GM20000 (cell line): ENCODE measurements at regions not wholly inside any gene's neighbourhood (a gene's known extent, or its start where the extent isn't known, plus 50 kb on each side); places are given as distances from the start of the nearest gene placed in this dataset.

Source experiments
- DNase-seq: peaks from one replicate; pipeline ENCODE4 v3.0.0; 2012; ENCODE audit warnings: low spot score
- TF ChIP-seq, protein P1 (sequence below): IDR thresholded peaks from 2 replicates; pipeline ENCODE4 v1.5.1; 2012; ENCODE audit warnings: mild to moderate bottlenecking, control low read depth; ENCODE audit errors: extremely low read depth, missing control alignments

DNA sequence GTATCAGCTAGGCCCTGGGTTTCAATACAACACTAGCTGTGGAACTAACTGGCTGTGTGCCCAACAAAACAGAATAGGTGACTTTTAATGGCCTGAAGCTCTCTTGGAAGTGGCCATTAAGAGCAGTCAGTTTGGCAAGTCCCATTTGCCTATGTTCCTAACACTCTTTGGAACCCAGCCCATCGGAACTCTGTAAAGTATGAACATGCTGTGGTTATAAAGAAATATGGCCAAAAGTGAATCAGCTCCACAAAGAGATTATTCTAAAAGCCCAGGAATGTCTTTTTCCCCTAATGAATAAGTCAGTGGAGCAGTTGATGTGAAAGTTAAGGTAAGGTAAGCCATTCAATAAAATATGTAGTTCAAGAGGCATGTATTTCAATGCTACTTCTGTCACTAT lies 223.7 kb upstream of the ADAMTS5 start:
- TF ChIP-seq, protein P1, sequence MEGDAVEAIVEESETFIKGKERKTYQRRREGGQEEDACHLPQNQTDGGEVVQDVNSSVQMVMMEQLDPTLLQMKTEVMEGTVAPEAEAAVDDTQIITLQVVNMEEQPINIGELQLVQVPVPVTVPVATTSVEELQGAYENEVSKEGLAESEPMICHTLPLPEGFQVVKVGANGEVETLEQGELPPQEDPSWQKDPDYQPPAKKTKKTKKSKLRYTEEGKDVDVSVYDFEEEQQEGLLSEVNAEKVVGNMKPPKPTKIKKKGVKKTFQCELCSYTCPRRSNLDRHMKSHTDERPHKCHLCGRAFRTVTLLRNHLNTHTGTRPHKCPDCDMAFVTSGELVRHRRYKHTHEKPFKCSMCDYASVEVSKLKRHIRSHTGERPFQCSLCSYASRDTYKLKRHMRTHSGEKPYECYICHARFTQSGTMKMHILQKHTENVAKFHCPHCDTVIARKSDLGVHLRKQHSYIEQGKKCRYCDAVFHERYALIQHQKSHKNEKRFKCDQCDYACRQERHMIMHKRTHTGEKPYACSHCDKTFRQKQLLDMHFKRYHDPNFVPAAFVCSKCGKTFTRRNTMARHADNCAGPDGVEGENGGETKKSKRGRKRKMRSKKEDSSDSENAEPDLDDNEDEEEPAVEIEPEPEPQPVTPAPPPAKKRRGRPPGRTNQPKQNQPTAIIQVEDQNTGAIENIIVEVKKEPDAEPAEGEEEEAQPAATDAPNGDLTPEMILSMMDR, result no peak
- DNase-seq, result no peak

DNA sequence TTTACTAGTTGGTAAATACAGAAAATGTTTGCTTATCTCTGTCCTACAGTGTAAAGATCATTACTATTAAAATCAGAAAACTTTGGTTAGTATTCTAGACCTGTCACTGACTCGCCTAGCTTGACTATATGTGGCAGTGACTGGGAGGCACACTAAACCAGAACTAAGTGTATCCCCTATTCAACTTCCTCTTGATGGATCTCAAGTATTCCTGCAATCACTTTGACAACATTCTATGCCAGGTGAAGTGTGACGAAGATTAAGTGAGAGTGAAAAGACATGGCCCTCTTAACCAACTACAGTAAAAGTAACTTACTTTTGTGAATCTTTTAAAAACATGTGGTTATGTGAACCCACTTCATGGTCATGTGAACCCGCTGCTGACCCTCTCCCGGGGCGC lies 223.0 kb upstream of the ADAMTS5 start:
- TF ChIP-seq, protein P1, result no peak
- no peak for DNase-seq

DNA sequence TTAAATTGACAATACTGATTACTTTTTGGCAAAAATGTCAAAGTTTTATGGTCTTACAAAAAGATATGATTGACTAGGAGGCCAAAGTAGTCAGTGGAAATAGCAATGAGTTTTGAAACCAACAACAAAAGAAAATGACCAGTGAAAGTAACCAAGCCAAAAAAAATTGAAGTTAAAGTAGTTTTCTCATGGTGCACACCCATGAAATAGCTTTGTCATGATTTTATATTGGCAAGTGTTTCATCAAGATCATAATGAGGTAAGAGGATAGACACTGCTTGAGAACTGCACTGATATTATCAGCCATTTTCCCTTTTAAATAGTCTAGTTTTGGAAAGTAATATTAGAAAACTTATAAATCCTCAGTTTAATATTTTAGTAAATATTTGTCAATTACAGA lies 206.2 kb upstream of the ADAMTS5 start:
- no peak for DNase-seq
- TF ChIP-seq, protein P1, result no peak

DNA sequence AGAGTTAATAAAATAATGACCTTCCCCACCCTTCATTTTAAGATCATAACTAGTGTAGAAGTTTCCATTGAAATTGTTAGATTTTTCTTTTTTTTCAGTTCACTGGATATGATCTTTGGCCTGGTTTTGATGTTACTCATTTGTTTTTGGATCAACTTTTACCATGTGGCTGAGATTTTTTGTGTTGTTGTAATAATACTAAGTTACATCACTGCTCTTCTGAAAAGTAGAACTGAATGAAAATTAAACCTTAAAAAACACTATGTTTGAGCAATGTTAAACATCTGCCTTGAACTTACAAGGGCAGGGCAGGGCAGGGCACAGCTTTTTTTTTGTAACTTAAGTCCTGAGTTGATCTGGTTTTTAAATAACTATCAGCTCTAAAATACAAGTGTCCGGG lies 204.8 kb upstream of the ADAMTS5 start:
- no peak for DNase-seq
- TF ChIP-seq, protein P1, result no peak

DNA sequence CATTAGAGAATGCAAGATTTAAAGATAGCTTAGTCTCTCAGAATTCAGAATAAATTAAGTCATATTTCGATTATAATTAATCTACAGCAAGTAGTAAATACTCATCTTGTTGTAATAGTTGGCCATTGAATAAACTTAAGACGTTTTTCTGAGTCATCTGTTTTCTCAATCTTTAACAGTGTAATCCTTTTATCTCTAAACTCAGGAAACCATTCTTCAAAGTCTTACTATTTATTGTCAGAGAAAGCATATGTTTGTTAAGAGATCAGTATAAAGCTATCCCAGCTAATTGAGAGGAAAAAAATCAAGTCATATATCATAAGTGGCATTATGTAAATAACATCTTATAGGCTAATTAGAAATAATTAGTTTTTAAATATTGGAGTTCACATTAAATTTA lies 201.2 kb upstream of the ADAMTS5 start:
- TF ChIP-seq, protein P1, result no peak
- no peak for DNase-seq

DNA sequence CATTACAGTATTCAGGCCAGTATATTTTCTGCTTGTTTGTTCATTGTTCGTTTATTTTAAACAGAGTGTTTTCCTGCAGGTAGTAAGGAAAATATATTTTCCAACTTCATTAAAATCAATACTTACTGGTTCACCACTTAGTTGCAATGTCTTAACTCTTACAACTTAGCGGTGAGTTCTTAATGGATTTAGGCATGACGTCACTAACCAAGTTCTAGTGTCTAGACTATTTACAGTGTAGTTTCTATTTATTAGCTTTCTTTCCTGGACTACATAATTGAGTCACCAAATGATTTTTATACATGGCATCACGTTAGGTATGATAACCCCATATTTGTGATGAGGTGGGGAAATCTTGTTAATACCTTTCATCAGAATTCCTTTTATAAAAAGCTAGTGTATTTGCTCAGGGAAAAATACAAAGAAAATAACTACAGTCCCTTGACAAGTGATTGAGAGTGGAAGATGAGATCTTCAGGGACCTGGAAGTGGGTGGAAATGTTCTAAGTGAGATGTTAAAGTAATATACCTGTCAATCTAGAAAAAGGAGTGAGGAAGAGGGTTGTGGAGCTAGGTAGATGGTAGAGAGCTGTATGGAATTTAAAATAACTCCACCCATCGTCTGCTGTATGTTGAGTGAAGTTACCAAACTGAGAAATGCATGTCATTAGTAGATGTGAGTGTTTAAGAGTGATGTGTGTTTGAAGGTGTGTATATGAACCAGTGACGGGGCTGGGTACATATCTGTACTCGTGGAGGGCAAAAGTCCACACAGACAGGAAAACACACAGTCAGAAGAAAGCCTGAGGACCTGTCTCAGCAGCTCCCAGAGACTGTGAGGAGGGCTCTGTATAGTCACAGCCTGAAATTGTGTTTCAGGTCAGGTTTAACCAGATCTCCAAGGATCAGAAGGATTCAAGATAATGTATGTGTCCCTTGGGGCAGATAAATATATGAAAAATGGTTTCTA lies 197.6 kb upstream of the ADAMTS5 start:
- TF ChIP-seq, protein P1, result no peak
- DNase-seq, result no peak

DNA sequence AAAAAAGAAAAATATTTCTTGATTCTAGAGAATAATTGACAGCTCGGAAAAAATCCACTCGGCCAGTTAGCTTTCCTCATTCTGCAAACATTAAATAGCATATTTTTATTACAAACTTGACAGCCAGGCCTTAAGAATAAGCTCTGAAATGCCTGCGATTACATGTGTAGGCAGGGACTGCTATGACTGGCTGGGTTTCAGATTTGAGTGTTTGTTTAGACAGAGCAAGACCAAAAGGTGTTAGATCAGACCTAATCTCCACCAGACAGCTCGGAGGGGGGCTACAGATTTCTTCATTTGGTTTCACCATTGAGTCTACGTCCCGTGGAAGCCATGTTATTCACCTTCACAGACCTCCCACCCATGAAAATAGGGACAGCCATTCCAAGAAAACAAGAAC lies 192.1 kb upstream of the ADAMTS5 start:
- TF ChIP-seq, protein P1, result no peak
- DNase-seq, result no peak
